GM19463 (cell line): ENCODE measurements at regions not wholly inside any gene's neighbourhood (a gene's known extent, or its start where the extent isn't known, plus 50 kb on each side); places are given as distances from the start of the nearest gene placed in this dataset.
"Not testable (repeated sequence)": the region's sequence is repeated elsewhere in the genome, so short reads cannot be mapped to it uniquely, and the experiment has no call there.

Source experiments
- ATAC-seq: cut with Tn5 transposase; IDR thresholded peaks from one replicate; pipeline ENCODE4 v1.9.1; 2021; ENCODE audit warnings: mild to moderate bottlenecking, moderate library complexity; ENCODE audit not compliant: unreplicated experiment

- ATAC-seq = no peak
Observed at GRCh38 chr19:29015569-29015968, 197.4 kb downstream of the UQCRFS1 start.

GRCh38 chr19:29014857-29015436 is 198.0 kb downstream of the UQCRFS1 start:
- ATAC-seq = no peak

GRCh38 chr19:29013988-29014387 is 199.0 kb downstream of the UQCRFS1 start:
- ATAC-seq = no peak

GRCh38 chr19:29013325-29013724 is 199.6 kb downstream of the UQCRFS1 start:
- no peak for ATAC-seq

GRCh38 chr19:29012457-29012856 is 200.5 kb downstream of the UQCRFS1 start:
- ATAC-seq = no peak

GRCh38 chr19:29010276-29010675 is 202.7 kb downstream of the UQCRFS1 start:
- no peak for ATAC-seq

- no peak for ATAC-seq
Observed at GRCh38 chr19:29006057-29006735, 206.8 kb downstream of the UQCRFS1 start.

- no peak for ATAC-seq
Observed at GRCh38 chr19:29004796-29005195, 208.2 kb downstream of the UQCRFS1 start.

GRCh38 chr19:29003641-29004409 is 209.1 kb downstream of the UQCRFS1 start:
- no peak for ATAC-seq

- ATAC-seq = no peak
Observed at GRCh38 chr19:29002336-29002735, 210.6 kb downstream of the UQCRFS1 start.

GRCh38 chr19:29001597-29002245 is 211.2 kb downstream of the UQCRFS1 start:
- no peak for ATAC-seq

- ATAC-seq = no peak
Observed at GRCh38 chr19:29001141-29001581, 211.8 kb downstream of the UQCRFS1 start.

GRCh38 chr19:28999724-29000433 is 213.1 kb downstream of the UQCRFS1 start:
- ATAC-seq = no peak

- ATAC-seq = no peak
Observed at GRCh38 chr19:28998974-28999373, 214.0 kb downstream of the UQCRFS1 start.

- not testable (repeated sequence) for ATAC-seq
Observed at GRCh38 chr19:28997866-28998265, 215.1 kb downstream of the UQCRFS1 start.

- no peak for ATAC-seq
Observed at GRCh38 chr19:28990522-28990921, 222.4 kb downstream of the UQCRFS1 start.

- ATAC-seq = no peak
Observed at GRCh38 chr19:28989739-28990138, 223.2 kb downstream of the UQCRFS1 start.

- no peak for ATAC-seq
Observed at GRCh38 chr19:28988066-28988465, 224.9 kb downstream of the UQCRFS1 start.

- ATAC-seq = no peak
Observed at GRCh38 chr19:28987177-28987576, 225.8 kb downstream of the UQCRFS1 start.

GRCh38 chr19:28985201-28985600 is 227.8 kb downstream of the UQCRFS1 start:
- no peak for ATAC-seq

GRCh38 chr19:28984315-28984714 is 228.6 kb downstream of the UQCRFS1 start:
- ATAC-seq = no peak
